ENCODE measurements at regions not wholly inside any gene's neighbourhood (a gene's known extent, or its start where the extent isn't known, plus 50 kb on each side); places are given as distances from the start of the nearest gene placed in this dataset.

DNA sequence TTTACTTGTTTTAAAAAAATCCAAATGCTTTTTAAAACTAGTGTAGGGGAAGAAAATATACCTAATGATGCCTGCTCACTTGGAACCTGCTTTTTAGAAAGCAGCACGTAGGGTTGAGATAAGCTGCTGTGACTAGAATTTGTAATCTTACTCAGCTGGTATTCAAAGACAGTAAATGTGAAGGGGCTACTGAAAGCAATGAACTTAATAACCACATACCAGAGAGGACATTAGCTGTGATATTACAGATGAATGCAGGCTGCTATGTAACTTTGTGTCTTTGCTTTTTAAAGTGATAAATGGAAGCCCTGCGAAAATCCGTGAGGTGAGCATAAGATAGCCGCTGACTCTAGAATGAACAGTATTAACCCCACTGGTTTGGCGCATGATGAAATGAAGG lies 124.1 kb downstream of the TRIML1 start:
- H3K9me3 ChIP-seq (ENCODE audit: control insufficient read depth, insufficient read depth, low read length): peaks cover 10% of the 10 kb centered on the region
- DNase-seq (ENCODE audit: low read depth, low spot score): no peak
- no peaks in the 10 kb centered on the region for H3K27me3 ChIP-seq (ENCODE audit: control insufficient read depth, insufficient read depth, low read length)
- H3K4me3 ChIP-seq (ENCODE audit: low read depth, low read length): no peak overlapping the region
- ChIA-PET CTCF (no interaction called here), POLR2A (no interaction called here)
- H3K27ac ChIP-seq (ENCODE audit: low read depth, low read length): no peak overlapping the region
- TF ChIP-seq CTCF (IDR thresholded peaks at IDR 0.05; ENCODE audit: low read depth, low read length): no peak

- no peak for DNase-seq (ENCODE audit: low read depth, low spot score)
Measured at GRCh38 chr4:188266386-188266785, 127.1 kb downstream of the TRIML1 start.

GRCh38 chr4:188268131-188268908 lies 129.1 kb downstream of the TRIML1 start:
- no peak for DNase-seq (ENCODE audit: low read depth, low spot score)
- no peak overlapping the region for H3K4me3 ChIP-seq (ENCODE audit: low read depth, low read length)
- peaks cover 23% of the 10 kb centered on the region for H3K9me3 ChIP-seq (ENCODE audit: control insufficient read depth, insufficient read depth, low read length)
- CTCF ChIA-PET: no interaction called here
- H3K27me3 ChIP-seq (ENCODE audit: control insufficient read depth, insufficient read depth, low read length): no peaks in the 10 kb centered on the region
- H3K27ac ChIP-seq (ENCODE audit: low read depth, low read length): no peak overlapping the region
- POLR2A ChIA-PET: no interaction called here
- TF ChIP-seq CTCF (IDR thresholded peaks at IDR 0.05; ENCODE audit: low read depth, low read length): no peak

More at GRCh38 chr4:188266386-188266785, 127.1 kb downstream of the TRIML1 start:
- H3K27me3 ChIP-seq (ENCODE audit: control insufficient read depth, insufficient read depth, low read length): no peaks in the 10 kb centered on the region
- POLR2A ChIA-PET: no interaction called here
- CTCF ChIA-PET: no interaction called here
- H3K9me3 ChIP-seq (ENCODE audit: control insufficient read depth, insufficient read depth, low read length): peaks cover 23% of the 10 kb centered on the region
- H3K27ac ChIP-seq (ENCODE audit: low read depth, low read length): no peak overlapping the region
- no peak overlapping the region for H3K4me3 ChIP-seq (ENCODE audit: low read depth, low read length)
- no peak for TF ChIP-seq CTCF (IDR thresholded peaks at IDR 0.05; ENCODE audit: low read depth, low read length)

- peaks cover 23% of the 10 kb centered on the region for H3K9me3 ChIP-seq (ENCODE audit: control insufficient read depth, insufficient read depth, low read length)
- TF ChIP-seq CTCF (IDR thresholded peaks at IDR 0.05; ENCODE audit: low read depth, low read length): no peak
- no peak overlapping the region for H3K4me3 ChIP-seq (ENCODE audit: low read depth, low read length)
- CTCF ChIA-PET: interaction anchor here (0.6 kb wide), 1 partner anchor 66 kb away, joined by 3 read pairs; no protein-coding TSS in a partner anchor
- no peak overlapping the region for H3K27ac ChIP-seq (ENCODE audit: low read depth, low read length)
- no peaks in the 10 kb centered on the region for H3K27me3 ChIP-seq (ENCODE audit: control insufficient read depth, insufficient read depth, low read length)
- no peak for DNase-seq (ENCODE audit: low read depth, low spot score)
- POLR2A ChIA-PET: no interaction called here
Measured at GRCh38 chr4:188270273-188271069, 131.2 kb downstream of the TRIML1 start.

GRCh38 chr4:188275686-188276085 lies 136.4 kb downstream of the TRIML1 start:
- no peak for TF ChIP-seq CTCF (IDR thresholded peaks at IDR 0.05; ENCODE audit: low read depth, low read length)
- H3K27ac ChIP-seq (ENCODE audit: low read depth, low read length): no peak overlapping the region
- DNase-seq (ENCODE audit: low read depth, low spot score): no peak
- CTCF ChIA-PET: no interaction called here
- no peak overlapping the region for H3K4me3 ChIP-seq (ENCODE audit: low read depth, low read length)
- H3K9me3 ChIP-seq (ENCODE audit: control insufficient read depth, insufficient read depth, low read length): peaks cover 5% of the 10 kb centered on the region
- H3K27me3 ChIP-seq (ENCODE audit: control insufficient read depth, insufficient read depth, low read length): no peaks in the 10 kb centered on the region
- POLR2A ChIA-PET: no interaction called here

All from AG04450 (cell line).